ENCODE measurements at regions not wholly inside any gene's neighbourhood (a gene's known extent, or its start where the extent isn't known, plus 50 kb on each side); places are given as distances from the start of the nearest gene placed in this dataset.

DNA sequence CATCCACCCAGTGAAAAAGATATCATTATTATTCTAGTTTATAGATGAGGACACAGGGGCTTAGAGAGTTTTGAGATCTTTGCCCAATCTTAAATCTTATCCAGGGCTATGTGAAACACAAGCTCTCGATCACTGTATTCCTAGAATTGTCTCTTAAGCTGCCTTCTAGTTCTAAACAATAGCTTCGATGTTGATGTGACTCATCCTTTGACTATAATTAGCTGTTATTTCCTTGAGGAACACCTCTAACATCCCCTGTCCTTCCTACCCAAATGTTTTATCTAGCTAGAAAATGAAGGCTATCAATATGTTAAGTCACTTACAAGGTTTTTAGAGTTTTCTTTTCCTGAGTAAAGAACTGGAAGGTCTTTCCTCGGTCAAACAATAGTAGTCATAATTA lies 83.1 kb upstream of the STAC start:
- DNase-seq (ENCODE audit: low spot score in 2 of 2) = no peak
- intact Hi-C loops (cut with DNase I; ENCODE audit: low total_unique reads) = no loop called here
- WGBS, 2 donors = 65 to 69% methylated on average over 3 of the region's 3 CpGs
- TF ChIP-seq POLR2A (IDR thresholded peaks at IDR 0.05) (no peak), CTCF (IDR thresholded peaks at IDR 0.05) (no peak)
- no peak overlapping the region for H3K4me3 ChIP-seq (ENCODE audit: low read depth, poor library complexity, severe bottlenecking)

DNA sequence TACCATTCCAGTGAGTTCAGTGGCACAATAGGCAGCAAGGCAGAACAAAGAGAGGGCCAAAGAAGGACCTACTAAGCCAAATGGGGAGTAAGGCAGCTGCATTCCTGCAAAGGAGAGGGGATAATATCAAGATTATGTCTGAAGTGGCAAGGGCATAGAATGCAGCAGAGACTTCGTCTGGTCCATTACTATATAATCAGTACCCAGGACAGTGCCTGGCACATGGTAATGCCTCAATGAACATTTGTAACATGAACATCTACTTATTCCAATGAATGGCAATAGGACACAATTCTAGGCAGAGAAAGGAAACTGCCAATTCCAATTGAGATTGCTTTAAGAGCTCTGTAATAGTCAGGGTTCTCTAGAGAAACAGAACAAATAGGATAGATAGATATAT lies 82.1 kb upstream of the STAC start:
- TF ChIP-seq POLR2A (IDR thresholded peaks at IDR 0.05) = no peak
- TF ChIP-seq CTCF (IDR thresholded peaks at IDR 0.05) = no peak
- intact Hi-C loops (cut with DNase I; ENCODE audit: low total_unique reads) = no loop called here
- WGBS, 2 donors = 93 to 100% methylated on average over 1 of the region's 1 CpG
- H3K4me3 ChIP-seq (ENCODE audit: low read depth, poor library complexity, severe bottlenecking) = no peak overlapping the region
- DNase-seq (ENCODE audit: low spot score in 2 of 2) = no peak

GRCh38 chr3:36302158-36302509 lies 78.2 kb upstream of the STAC start:
- intact Hi-C loops (cut with DNase I; ENCODE audit: low total_unique reads) = no loop called here
- WGBS, 2 donors = 54 to 58% methylated on average over 1 of the region's 1 CpG
- DNase-seq (ENCODE audit: low spot score in 2 of 2) = no peak
- no peak for TF ChIP-seq POLR2A (IDR thresholded peaks at IDR 0.05)
- no peak for TF ChIP-seq CTCF (IDR thresholded peaks at IDR 0.05)
- no peak overlapping the region for H3K4me3 ChIP-seq (ENCODE audit: low read depth, poor library complexity, severe bottlenecking)

DNA sequence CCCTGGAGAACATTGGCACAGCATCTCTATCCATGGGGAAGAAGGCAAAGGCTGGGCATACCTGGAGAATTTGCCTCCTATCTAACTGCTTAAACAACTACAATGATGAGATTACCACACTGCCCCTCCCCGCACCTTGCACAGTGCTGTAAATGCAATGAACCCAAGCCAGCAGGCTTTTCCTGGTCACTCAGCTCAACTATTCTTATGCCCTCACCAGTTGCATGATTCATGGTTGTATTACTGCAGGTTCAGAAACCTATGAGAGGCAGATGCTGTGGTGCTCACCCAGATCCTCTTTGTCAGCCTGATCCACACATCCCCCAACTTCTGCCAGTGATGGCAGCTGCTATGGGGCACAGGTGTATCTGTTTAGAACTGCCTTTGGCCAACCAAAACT lies 77.7 kb upstream of the STAC start:
- whole genome bisulfite sequencing, 2 donors = 90 to 93% methylated on average over 1 of the region's 1 CpG
- H3K4me3 ChIP-seq (ENCODE audit: low read depth, poor library complexity, severe bottlenecking) = no peak overlapping the region
- TF ChIP-seq POLR2A (IDR thresholded peaks at IDR 0.05) (no peak), CTCF (IDR thresholded peaks at IDR 0.05) (no peak)
- intact Hi-C loops (cut with DNase I; ENCODE audit: low total_unique reads) = no loop called here
- DNase-seq (ENCODE audit: low spot score in 2 of 2) = no peak

DNA sequence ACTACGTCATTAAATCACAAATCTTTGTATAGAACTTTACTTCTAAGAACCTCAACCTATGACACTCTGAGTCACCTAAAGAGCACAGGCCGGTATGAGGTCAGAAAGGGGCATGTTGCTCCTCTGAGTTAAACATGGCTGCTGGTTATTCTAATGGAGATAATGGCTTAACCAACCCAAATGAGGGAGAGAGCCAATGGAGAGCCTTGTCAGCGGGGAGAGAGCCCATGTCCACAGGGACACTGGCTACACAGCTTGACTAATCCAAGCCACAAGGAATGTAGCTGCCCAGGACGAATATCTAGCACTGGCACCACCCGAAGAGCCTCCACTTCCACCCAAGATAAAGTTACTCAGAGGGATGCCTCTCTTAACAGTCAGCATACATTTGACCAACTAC lies 77.0 kb upstream of the STAC start:
- DNase-seq (ENCODE audit: low spot score in 2 of 2) = no peak
- WGBS, 2 donors = 82 to 90% methylated on average over 5 of the region's 5 CpGs
- no peak for TF ChIP-seq CTCF (IDR thresholded peaks at IDR 0.05)
- H3K4me3 ChIP-seq (ENCODE audit: low read depth, poor library complexity, severe bottlenecking) = no peak overlapping the region
- intact Hi-C loops (cut with DNase I; ENCODE audit: low total_unique reads) = no loop called here

DNA sequence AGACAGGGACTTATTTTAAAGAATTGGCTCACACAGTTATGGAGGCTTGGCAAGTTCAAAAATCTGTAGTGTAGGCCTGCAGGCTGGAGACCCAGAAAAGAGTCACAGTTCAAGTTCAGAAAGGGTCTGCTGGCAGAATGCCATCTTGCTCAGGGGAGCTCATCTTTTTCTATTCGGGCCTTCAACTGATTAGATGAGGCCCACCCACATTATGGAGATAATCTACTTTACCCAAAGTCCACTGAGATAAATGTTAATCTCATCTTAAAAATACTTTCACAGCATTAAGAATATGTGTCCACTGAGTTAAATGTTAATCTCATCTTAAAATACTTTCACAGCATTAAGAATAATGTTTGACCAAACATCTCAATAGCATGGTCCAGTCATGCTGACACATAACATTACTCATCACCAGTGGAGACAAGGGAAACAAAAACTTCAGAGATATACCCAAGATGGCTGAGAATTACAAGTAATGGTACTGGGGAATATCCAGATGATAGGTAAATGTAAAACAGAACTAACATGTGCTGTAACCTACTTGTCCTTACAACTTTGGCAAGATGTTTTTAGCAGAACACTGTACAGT lies 74.3 kb upstream of the STAC start:
- no peak for TF ChIP-seq POLR2A (IDR thresholded peaks at IDR 0.05)
- no peak for TF ChIP-seq CTCF (IDR thresholded peaks at IDR 0.05)
- DNase-seq (ENCODE audit: low spot score in 2 of 2) = no peak
- WGBS, 2 donors = 79 to 87% methylated on average over 1 of the region's 1 CpG
- no peak overlapping the region for H3K4me3 ChIP-seq (ENCODE audit: low read depth, poor library complexity, severe bottlenecking)
- intact Hi-C loops (cut with DNase I; ENCODE audit: low total_unique reads) = no loop called here

Data from lower leg skin (tissue), 4 donors.